SK-N-SH (cell line): ENCODE measurements at regions not wholly inside any gene's neighbourhood (a gene's known extent, or its start where the extent isn't known, plus 50 kb on each side); places are given as distances from the start of the nearest gene placed in this dataset.

Experiments used
- CTCF ChIA-PET: fragments of 300-600, 350-600 bp; formaldehyde crosslinking; extraction: SDS; loops from one replicate; lab custom pipeline; 2021; lab: Yijun Ruan, JAX
- POLR2A ChIA-PET: fragments of 350-600 bp; sonication (Branson Sonifier 250); formaldehyde crosslinking; extraction: SDS; loops from one replicate; lab custom pipeline; 2020; ENCODE audit warnings: antibody characterized with exemption, inconsistent platforms; lab: Yijun Ruan, JAX
- DNase-seq: peaks from one replicate; pipeline ENCODE4 v3.0.0; 2012
- H2AFZ ChIP-seq: fragments of 200-600 bp; sonication (generic); 2 replicates; pipeline ENCODE4 v1.8.1; 2016; ENCODE audit warnings: antibody characterized with exemption, mild to moderate bottlenecking, low read depth
- H3F3A ChIP-seq: fragments of 200-600 bp; sonication (generic); replicated peaks from 2 replicates; pipeline ENCODE3; 2016; ENCODE audit warnings: antibody characterized with exemption, mild to moderate bottlenecking; ENCODE audit not compliant: insufficient read depth
- H3K27ac ChIP-seq, 2 experiments: fragments of 200-500 bp in 1 of 2; fragments of 200-600 bp in 1 of 2; sonication (Bioruptor generic) in 1 of 2; sonication (generic), shearing (Covaris generic) in 1 of 2; 2 replicates each; pipeline versions ENCODE4 v1.5.1 to v1.6.1; 2014 to 2016; ENCODE audit warnings: low read depth in 2 of 2, inconsistent platforms in 1 of 2, low read length in 1 of 2, mild to moderate bottlenecking in 1 of 2, mixed read lengths in 1 of 2
- H3K27me3 ChIP-seq: fragments of 200-600 bp; sonication (generic), shearing (Covaris generic); 2 replicates; pipeline ENCODE4 v1.6.1; 2016; ENCODE audit warnings: mixed run types; ENCODE audit not compliant: insufficient read depth
- H3K36me3 ChIP-seq, 2 experiments: fragments of 200-500 bp in 1 of 2; fragments of 200-600 bp in 1 of 2; sonication (Bioruptor generic) in 1 of 2; sonication (generic) in 1 of 2; replicated peaks in 1 of 2; 2 replicates each; pipeline versions ENCODE3 to v1.5.1; 2014 to 2016; ENCODE audit warnings: low read length in 1 of 2, mild to moderate bottlenecking in 1 of 2; ENCODE audit not compliant: insufficient read depth in 2 of 2, control insufficient read depth in 1 of 2
- H3K4me1 ChIP-seq, 2 experiments: fragments of 200-500 bp in 1 of 2; fragments of 200-600 bp in 1 of 2; sonication (Bioruptor generic) in 1 of 2; sonication (generic), shearing (Covaris generic) in 1 of 2; 2 replicates each; pipeline versions ENCODE4 v1.5.1 to v1.6.1; 2014 to 2016; ENCODE audit warnings: low read depth in 1 of 2, low read length in 1 of 2, mixed run types in 1 of 2; ENCODE audit not compliant: insufficient read depth in 2 of 2, control insufficient read depth in 1 of 2
- H3K4me2 ChIP-seq: fragments of 200-600 bp; sonication (generic), shearing (Covaris generic); 2 replicates; pipeline ENCODE4 v1.6.1; 2017; ENCODE audit warnings: mixed run types
- H3K4me3 ChIP-seq, 2 experiments: fragments of 200-500 bp in 1 of 2; fragments of 200-600 bp in 1 of 2; sonication (Bioruptor generic) in 1 of 2; sonication (generic), shearing (Covaris generic) in 1 of 2; 2 replicates each; pipeline versions ENCODE4 v1.5.1 to v1.8.1; 2014 to 2016; ENCODE audit warnings: low read depth in 2 of 2, inconsistent platforms in 1 of 2, low read length in 1 of 2, mild to moderate bottlenecking in 1 of 2, mixed read lengths in 1 of 2, moderate library complexity in 1 of 2
- H3K79me2 ChIP-seq: fragments of 200-600 bp; sonication (generic); 2 replicates; pipeline ENCODE4 v1.8.1; 2017; ENCODE audit warnings: mild to moderate bottlenecking; ENCODE audit not compliant: insufficient read depth
- H3K9ac ChIP-seq: fragments of 200-600 bp; sonication (generic); 2 replicates; pipeline ENCODE4 v1.6.1; 2017; ENCODE audit warnings: mixed run types
- H3K9me2 ChIP-seq: fragments of 200-600 bp; sonication (generic); 2 replicates; pipeline ENCODE4 v1.6.1; 2017; ENCODE audit warnings: mixed run types
- H3K9me3 ChIP-seq: fragments of 200-600 bp; sonication (generic); 2 replicates; pipeline ENCODE4 v1.6.1; 2017; ENCODE audit warnings: mixed run types, mild to moderate bottlenecking, moderate library complexity
- H4K20me1 ChIP-seq: fragments of 200-600 bp; sonication (generic); 2 replicates; pipeline ENCODE4 v1.6.1; 2017; ENCODE audit warnings: mild to moderate bottlenecking, mixed run types; ENCODE audit not compliant: insufficient read depth
- CTCF ChIP-seq: fragments of 200-600 bp; sonication (generic); IDR thresholded peaks from 2 replicates; pipeline ENCODE4 v1.6.1; 2017; ENCODE audit warnings: antibody characterized with exemption, mild to moderate bottlenecking, moderate library complexity
- FOSL2 ChIP-seq: IDR thresholded peaks from 2 replicates; pipeline ENCODE4 v1.4.0; 2012; ENCODE audit warnings: low read depth, mild to moderate bottlenecking, moderate library complexity, borderline replicate concordance
- FOXM1 ChIP-seq: IDR thresholded peaks from 2 replicates; pipeline ENCODE4 v1.4.0; 2012; ENCODE audit warnings: low read depth, mild to moderate bottlenecking
- JUND ChIP-seq: IDR thresholded peaks from 2 replicates; pipeline ENCODE4 v1.4.0; 2012
- MEF2A ChIP-seq: IDR thresholded peaks from 2 replicates; pipeline ENCODE4 v1.4.0; 2012; ENCODE audit warnings: low read depth, borderline replicate concordance
- ZBTB33 ChIP-seq: IDR thresholded peaks from 2 replicates; pipeline ENCODE4 v1.4.0; 2012; ENCODE audit warnings: low read depth, borderline replicate concordance
- WGBS: methylation state at CpG from one replicate; pipeline ENCODE4 v1.1.6; 2017; ENCODE audit warnings: low lambda C conversion rate; 5-methylcytosine and 5-hydroxymethylcytosine counted together

GRCh38 chrX:37905436-37906147 is 58.2 kb upstream of the DYNLT3 start:
- Histone ChIP-seq H3K4me3 (peak overlapping the region; percentile 31 to 60; a peak in 3 of 4 replicates), H3K9ac (no peak overlapping the region), H3K9me2 (no peaks in the 10 kb centered on the region), H3K27ac (peak overlapping the region in 1 of 2 experiments; percentile 5; a peak in 1 of 4 replicates), H3K9me3 (no peaks in the 10 kb centered on the region), H3K4me2 (peak overlapping the region; percentile 73), H3F3A (no peaks in the 10 kb centered on the region), H2AFZ (peak overlapping the region; percentile 54; the same call in 1 of the 2 replicates), H3K27me3 (peaks cover 5% of the 10 kb centered on the region; the same call in 1 of the 2 replicates), H4K20me1 (no peaks in the 10 kb centered on the region), H3K79me2 (no peaks in the 10 kb centered on the region), H3K36me3 (no peaks in the 10 kb centered on the region), H3K4me1 (no peaks in the 10 kb centered on the region)
- POLR2A ChIA-PET: no interaction called here
- TF ChIP-seq CTCF (peak; percentile 41), ZBTB33 (no peak), FOSL2 (peak; percentile 34; the same call in 1 of the 2 replicates), JUND (peak; percentile 57)
- CTCF ChIA-PET: interaction anchor here (1.0 to 1.1 kb wide), 2 partner anchors 13 to 21 kb away, joined by 3 read pairs; no protein-coding TSS in a partner anchor
- peak; percentile 15 for DNase-seq
- WGBS: 2% methylated on average over 12 of the region's 36 CpGs

GRCh38 chrX:37906357-37906756 is 59.0 kb upstream of the DYNLT3 start:
- no peaks in the 10 kb centered on the region for H3K79me2 ChIP-seq
- no peaks in the 10 kb centered on the region for H3K4me1 ChIP-seq
- peak overlapping the region; percentile 54; the same call in 1 of the 2 replicates for H2AFZ ChIP-seq
- H3K27me3 ChIP-seq: no peaks in the 10 kb centered on the region; the same call in 1 of the 2 replicates
- H4K20me1 ChIP-seq: no peaks in the 10 kb centered on the region
- H3K36me3 ChIP-seq: no peaks in the 10 kb centered on the region
- peak overlapping the region; percentile 31 to 60; a peak in 3 of 4 replicates for H3K4me3 ChIP-seq
- peak overlapping the region in 1 of 2 experiments; percentile 5; a peak in 1 of 4 replicates for H3K27ac ChIP-seq
- TF ChIP-seq MEF2A (no peak), FOXM1 (no peak)
- H3F3A ChIP-seq: no peaks in the 10 kb centered on the region
- H3K9me3 ChIP-seq: no peaks in the 10 kb centered on the region
- H3K9ac ChIP-seq: no peak overlapping the region
- peak overlapping the region; percentile 73 for H3K4me2 ChIP-seq
- ChIA-PET POLR2A (no interaction called here), CTCF (interaction anchor here (1.0 kb wide), 1 partner anchor 20 kb away, joined by 3 read pairs; no protein-coding TSS in a partner anchor)
- WGBS: 4% methylated on average over 11 of the region's 11 CpGs
- no peaks in the 10 kb centered on the region for H3K9me2 ChIP-seq
- no peak for DNase-seq
